ENCODE measurements at regions not wholly inside any gene's neighbourhood (a gene's known extent, or its start where the extent isn't known, plus 50 kb on each side); places are given as distances from the start of the nearest gene placed in this dataset.
"Not testable (repeated sequence)": the region's sequence is repeated elsewhere in the genome, so short reads cannot be mapped to it uniquely, and the experiment has no call there.

- H2AFZ ChIP-seq (ENCODE audit: low read length); POLR2A ChIA-PET (ENCODE audit: unreplicated experiment); H3K27me3 ChIP-seq (ENCODE audit: low read length); H3K9ac ChIP-seq (ENCODE audit: low read length); BruUV-seq (replicated peaks); H3K4me3 ChIP-seq (ENCODE audit: low read length); H3K9me2 ChIP-seq (replicated peaks; ENCODE audit: low read length); H3K36me3 ChIP-seq (ENCODE audit: low read depth, low read length); H3K79me2 ChIP-seq (ENCODE audit: low read length); DNase-seq; H3K9me3 ChIP-seq (ENCODE audit: low read length); H3K4me2 ChIP-seq (ENCODE audit: low read length); intact Hi-C loops (cut with micrococcal nuclease); H3K27ac ChIP-seq (ENCODE audit: low read length); ATAC-seq; H4K20me1 ChIP-seq (ENCODE audit: low read length); CTCF ChIA-PET; H3F3A ChIP-seq (ENCODE audit: low read length, unreplicated experiment); H3K4me1 ChIP-seq (ENCODE audit: insufficient read depth, low read length): not testable (repeated sequence)
Observed at GRCh38 chr12:54123981-54124380, 64.8 kb downstream of the SMUG1 start.

DNA sequence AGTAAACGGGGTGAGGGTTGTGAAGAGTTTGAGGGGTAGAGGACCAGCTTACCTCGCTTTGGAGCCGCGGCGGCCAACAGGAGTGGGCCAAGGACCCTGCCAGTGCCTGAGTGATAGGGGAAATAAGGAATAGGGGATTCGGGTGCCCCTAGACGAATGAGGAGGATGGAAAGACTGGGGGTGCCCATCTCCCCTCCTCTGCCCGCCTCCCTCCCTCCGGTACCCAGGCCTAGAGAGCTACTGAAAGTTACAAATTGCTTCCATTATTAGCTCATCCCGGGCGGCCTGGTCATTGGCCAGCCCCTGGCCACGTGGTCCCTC is 63.1 kb downstream of the SMUG1 start:
- not testable (repeated sequence) for H2AFZ ChIP-seq (ENCODE audit: low read length)

DNA sequence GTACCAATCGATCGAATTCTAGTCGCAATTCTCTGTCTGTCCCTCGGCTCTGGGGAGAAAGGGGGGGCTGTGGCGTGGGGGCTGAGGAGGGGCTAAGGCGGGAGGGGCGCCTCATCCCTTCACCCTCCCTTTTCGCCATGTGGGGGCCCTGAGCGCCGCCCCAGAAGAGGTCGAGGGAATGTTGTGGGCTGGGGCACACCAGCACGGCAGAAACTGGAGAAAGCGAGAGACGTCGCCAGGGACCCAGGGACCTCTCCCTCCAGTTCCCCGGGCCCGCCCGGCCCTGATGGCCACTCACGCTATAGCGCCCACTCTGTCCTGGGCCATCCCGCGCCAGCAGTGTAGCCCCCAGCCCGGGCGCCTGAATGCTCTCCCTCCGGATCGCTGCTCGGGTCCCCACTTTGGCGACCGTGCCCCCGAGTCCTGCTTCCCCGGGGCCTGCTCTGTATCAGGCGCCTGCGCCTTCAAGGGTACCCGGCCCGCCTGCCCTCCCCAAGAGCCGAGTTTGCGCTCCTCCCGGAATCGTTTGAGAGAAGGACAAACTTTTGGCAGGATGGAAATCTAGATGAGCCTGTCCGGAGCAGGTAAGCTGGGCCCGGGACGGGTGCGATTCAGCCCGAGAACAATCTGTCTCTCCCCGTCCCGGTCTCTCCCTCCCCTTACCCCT is 62.6 kb downstream of the SMUG1 start:
- POLR2A ChIA-PET (ENCODE audit: unreplicated experiment): no interaction called here
- DNase-seq: no peak
- H3K79me2 ChIP-seq (ENCODE audit: low read length): no peaks in the 10 kb centered on the region
- no peak overlapping the region for H3K27ac ChIP-seq (ENCODE audit: low read length)
- no peak overlapping the region for H3K9ac ChIP-seq (ENCODE audit: low read length)
- no peaks in the 10 kb centered on the region for H3F3A ChIP-seq (ENCODE audit: low read length, unreplicated experiment)
- intact Hi-C loops (cut with micrococcal nuclease): no loop called here
- no peak overlapping the region for H3K4me3 ChIP-seq (ENCODE audit: low read length)
- TF ChIP-seq CTCF (conservative IDR thresholded peaks at IDR 0.05; ENCODE audit: low read depth, low read length) (no peak), EZH2phosphoT487 (IDR thresholded peaks at IDR 0.05; ENCODE audit: borderline replicate concordance, low read length) (no peak), EZH2 (IDR thresholded peaks at IDR 0.05; ENCODE audit: low read length, unreplicated experiment) (no peak)
- H3K4me1 ChIP-seq (ENCODE audit: insufficient read depth, low read length): no peaks in the 10 kb centered on the region
- no peaks in the 10 kb centered on the region for H3K9me2 ChIP-seq (replicated peaks; ENCODE audit: low read length)
- ATAC-seq: no peak
- H3K27me3 ChIP-seq (ENCODE audit: low read length): peaks cover 10% of the 10 kb centered on the region
- H3K9me3 ChIP-seq (ENCODE audit: low read length): no peaks in the 10 kb centered on the region
- peak overlapping the region; percentile 46 for H3K4me2 ChIP-seq (ENCODE audit: low read length)
- CTCF ChIA-PET: no interaction called here
- no TSS peak for BruUV-seq (replicated peaks)
- H2AFZ ChIP-seq (ENCODE audit: low read length): 0 out of 2 replicates have a peak overlapping the region, but pooled peaks have one; percentile 30
- H4K20me1 ChIP-seq (ENCODE audit: low read length): no peaks in the 10 kb centered on the region
- H3K36me3 ChIP-seq (ENCODE audit: low read depth, low read length): no peaks in the 10 kb centered on the region

More for the DNA sequence above, 63.1 kb downstream of the SMUG1 start:
- H3K4me1 ChIP-seq (ENCODE audit: insufficient read depth, low read length); CTCF ChIA-PET; H3K36me3 ChIP-seq (ENCODE audit: low read depth, low read length); H3K9me3 ChIP-seq (ENCODE audit: low read length); POLR2A ChIA-PET (ENCODE audit: unreplicated experiment); H3K27ac ChIP-seq (ENCODE audit: low read length); ATAC-seq; intact Hi-C loops (cut with micrococcal nuclease); H3K9ac ChIP-seq (ENCODE audit: low read length); H3K4me3 ChIP-seq (ENCODE audit: low read length); H4K20me1 ChIP-seq (ENCODE audit: low read length); H3K9me2 ChIP-seq (replicated peaks; ENCODE audit: low read length); DNase-seq; H3K79me2 ChIP-seq (ENCODE audit: low read length); H3K4me2 ChIP-seq (ENCODE audit: low read length); H3K27me3 ChIP-seq (ENCODE audit: low read length); BruUV-seq (replicated peaks); H3F3A ChIP-seq (ENCODE audit: low read length, unreplicated experiment): not testable (repeated sequence)

All from PC-3 (cell line).